H1 (cell line): ENCODE measurements at regions not wholly inside any gene's neighbourhood (a gene's known extent, or its start where the extent isn't known, plus 50 kb on each side); places are given as distances from the start of the nearest gene placed in this dataset.

Experiments
- CTCF ChIA-PET: fragments of 300-600 bp; sonication (Branson Sonifier 250); formaldehyde crosslinking; loops from one replicate; lab custom pipeline; 2021; ENCODE audit not compliant: partially characterized antibody; lab: Charles Lee
- POLR2A ChIA-PET: fragments of 300-600 bp; sonication (Branson Sonifier 250); formaldehyde crosslinking; loops from one replicate; lab custom pipeline; 2021; ENCODE audit warnings: inconsistent platforms; ENCODE audit not compliant: partially characterized antibody; lab: Charles Lee
- DNase-seq, 2 experiments: peaks; one replicate each; pipeline versions ENCODE4 v3.0.0 to v3.0.0-alpha.2; 2010 to 2022; ENCODE audit warnings: low spot score in 2 of 2, low read depth in 1 of 2, mixed read lengths in 1 of 2
- FAIRE-seq: peaks from 2 replicates; lab custom pipeline; 2011; peaks lifted over from hg19 to GRCh38; lab: Jason Lieb, UNC
- H2AFZ ChIP-seq: 2 replicates; pipeline ENCODE4 v1.8.1; 2012; ENCODE audit warnings: low read length, inconsistent platforms
- H2AK5ac ChIP-seq: 2 replicates; pipeline ENCODE4 v1.6.1; 2013; ENCODE audit warnings: low read depth, low read length
- H2BK120ac ChIP-seq: replicated peaks from 2 replicates; pipeline ENCODE3; 2013; ENCODE audit warnings: low read depth, low read length, inconsistent platforms
- H2BK12ac ChIP-seq: 2 replicates; pipeline ENCODE4 v1.6.1; 2013; ENCODE audit warnings: low read depth, low read length
- H2BK15ac ChIP-seq: 2 replicates; pipeline ENCODE4 v1.6.1; 2013; ENCODE audit warnings: low read length
- H2BK20ac ChIP-seq: 2 replicates; pipeline ENCODE4 v1.6.1; 2013; ENCODE audit warnings: low read length
- H2BK5ac ChIP-seq: 2 replicates; pipeline ENCODE4 v1.6.1; 2013; ENCODE audit warnings: low read depth, low read length
- H3K14ac ChIP-seq: 2 replicates; pipeline ENCODE4 v1.6.1; 2013; ENCODE audit warnings: inconsistent platforms; ENCODE audit not compliant: insufficient read length
- H3K18ac ChIP-seq: 2 replicates; pipeline ENCODE4 v1.6.1; 2013; ENCODE audit warnings: low read length; ENCODE audit errors: extremely low read depth
- H3K23ac ChIP-seq: 2 replicates; pipeline ENCODE4 v1.6.1; 2013; ENCODE audit warnings: inconsistent platforms; ENCODE audit not compliant: insufficient read length
- H3K23me2 ChIP-seq: 2 replicates; pipeline ENCODE4 v1.6.1; 2013; ENCODE audit warnings: low read depth, low read length
- H3K27ac ChIP-seq: 2 replicates; pipeline ENCODE4 v1.6.1; 2011; ENCODE audit warnings: low read depth, low read length, inconsistent platforms
- H3K27me3 ChIP-seq, 4 experiments: replicated peaks in 1 of 4; 1 replicate in 1 of 4; 2 replicates in 3 of 4; pipeline versions ENCODE4 v1.6.1 to v1.8.1; 2011 to 2013; ENCODE audit warnings: low read length in 3 of 4, mild to moderate bottlenecking in 3 of 4, inconsistent platforms in 2 of 4, mixed read lengths in 2 of 4, moderate library complexity in 1 of 4; ENCODE audit not compliant: control insufficient read depth in 3 of 4, insufficient read depth in 3 of 4; ENCODE audit errors: extremely low read depth in 1 of 4
- H3K36me3 ChIP-seq, 4 experiments: 2 replicates each; pipeline versions ENCODE4 v1.6.1 to v1.8.1; 2011 to 2013; ENCODE audit warnings: mild to moderate bottlenecking in 4 of 4, low read length in 3 of 4, moderate library complexity in 2 of 4, control low read depth in 1 of 4, inconsistent platforms in 1 of 4; ENCODE audit not compliant: insufficient read depth in 4 of 4, control insufficient read depth in 2 of 4
- H3K4ac ChIP-seq: replicated peaks from 2 replicates; pipeline ENCODE3; 2013; ENCODE audit warnings: low read length, low read depth, mixed read lengths, inconsistent platforms; ENCODE audit not compliant: insufficient read length
- H3K4me1 ChIP-seq, 4 experiments: replicated peaks in 1 of 4; 1 replicate in 1 of 4; 2 replicates in 3 of 4; pipeline versions ENCODE4 v1.6.1 to v1.8.1; 2011 to 2013; ENCODE audit warnings: low read length in 3 of 4, inconsistent platforms in 2 of 4, mixed read lengths in 1 of 4; ENCODE audit not compliant: insufficient read depth in 4 of 4, control insufficient read depth in 3 of 4
- H3K4me2 ChIP-seq, 2 experiments: 2 replicates each; pipeline versions ENCODE4 v1.6.1 to v1.8.1; 2011 to 2013; ENCODE audit warnings: low read depth in 2 of 2, low read length in 2 of 2, control low read depth in 1 of 2, inconsistent platforms in 1 of 2, mild to moderate bottlenecking in 1 of 2; ENCODE audit not compliant: insufficient read depth in 1 of 2
- H3K4me3 ChIP-seq, 4 experiments: fragments of 200-600, 300-600 bp in 1 of 4; sonication (generic), shearing (Covaris generic), sonication (Bioruptor Twin) in 1 of 4; 2 replicates each; pipeline versions ENCODE4 v1.5.1 to v1.8.1; 2011 to 2016; ENCODE audit warnings: low read length in 4 of 4, low read depth in 3 of 4, control low read depth in 2 of 4, inconsistent platforms in 2 of 4, mild to moderate bottlenecking in 2 of 4, mixed read lengths in 1 of 4, moderate library complexity in 1 of 4; ENCODE audit not compliant: insufficient read depth in 2 of 4; ENCODE audit errors: extremely low read depth in 1 of 4
- H3K56ac ChIP-seq: replicated peaks from 2 replicates; pipeline ENCODE3; 2013; ENCODE audit warnings: low read depth, mild to moderate bottlenecking, mixed read lengths, low read length, inconsistent platforms; ENCODE audit not compliant: insufficient read length
- H3K79me1 ChIP-seq: 2 replicates; pipeline ENCODE4 v1.6.1; 2013; ENCODE audit warnings: low read depth, low read length, control low read depth
- H3K79me2 ChIP-seq, 2 experiments: 2 replicates each; pipeline versions ENCODE4 v1.6.1 to v1.8.1; 2012 to 2013; ENCODE audit warnings: low read length in 2 of 2, mild to moderate bottlenecking in 2 of 2, inconsistent platforms in 1 of 2; ENCODE audit not compliant: insufficient read depth in 2 of 2, control insufficient read depth in 1 of 2
- H3K9ac ChIP-seq, 4 experiments: replicated peaks in 1 of 4; 1 replicate in 1 of 4; 2 replicates in 3 of 4; pipeline versions ENCODE4 v1.6.1 to v1.8.1; 2011 to 2013; ENCODE audit warnings: low read depth in 3 of 4, low read length in 3 of 4, control low read depth in 2 of 4, mild to moderate bottlenecking in 2 of 4, moderate library complexity in 2 of 4, inconsistent platforms in 1 of 4; ENCODE audit errors: extremely low read depth in 1 of 4
- H3K9me3 ChIP-seq, 2 experiments: 2 replicates each; pipeline versions ENCODE4 v1.6.1 to v1.8.1; 2012 to 2013; ENCODE audit warnings: mild to moderate bottlenecking in 2 of 2, moderate library complexity in 2 of 2, control low read depth in 1 of 2, inconsistent platforms in 1 of 2, low read depth in 1 of 2, low read length in 1 of 2, mixed read lengths in 1 of 2; ENCODE audit not compliant: insufficient read depth in 2 of 2
- H4K20me1 ChIP-seq, 2 experiments: replicated peaks in 1 of 2; 2 replicates each; pipeline versions ENCODE3 to v1.8.1; 2011 to 2013; ENCODE audit warnings: inconsistent platforms in 2 of 2, low read length in 2 of 2, mild to moderate bottlenecking in 1 of 2; ENCODE audit not compliant: insufficient read depth in 2 of 2, control insufficient read depth in 1 of 2
- H4K5ac ChIP-seq: 2 replicates; pipeline ENCODE4 v1.6.1; 2013; ENCODE audit warnings: low read length, low read depth, mixed read lengths, inconsistent platforms; ENCODE audit not compliant: insufficient read length
- H4K8ac ChIP-seq: 2 replicates; pipeline ENCODE4 v1.8.0; 2013; ENCODE audit warnings: mild to moderate bottlenecking, moderate library complexity, low read length, inconsistent platforms; ENCODE audit not compliant: insufficient read depth; ENCODE audit errors: extremely low read depth
- H4K91ac ChIP-seq: replicated peaks from 2 replicates; pipeline ENCODE3; 2013; ENCODE audit warnings: low read length, mixed read lengths, inconsistent platforms; ENCODE audit not compliant: insufficient read length
- CBX8 ChIP-seq: fragments of 300-800, 300-1000 bp; sonication (generic); IDR thresholded peaks from 2 replicates; pipeline ENCODE4 v1.7.1; 2016; ENCODE audit warnings: low read depth, low read length, borderline replicate concordance
- CTBP2 ChIP-seq: IDR thresholded peaks from 2 replicates; pipeline ENCODE4 v1.7.0; 2011; ENCODE audit warnings: borderline replicate concordance, mild to moderate bottlenecking, moderate library complexity, mixed read lengths, low read length; ENCODE audit not compliant: insufficient read depth, insufficient read length
- EZH2 ChIP-seq: fragments of 200-600 bp; sonication (generic); IDR thresholded peaks from 2 replicates; pipeline ENCODE4 v1.7.1; 2012; ENCODE audit warnings: low read depth, mild to moderate bottlenecking, moderate library complexity, low read length, inconsistent platforms; ENCODE audit not compliant: severe bottlenecking
- GABPA ChIP-seq: IDR thresholded peaks from 2 replicates; pipeline ENCODE4 v1.6.1; 2011; ENCODE audit warnings: mild to moderate bottlenecking, low read length, moderate library complexity, borderline replicate concordance; ENCODE audit not compliant: insufficient read depth
- NANOG ChIP-seq: IDR thresholded peaks from 2 replicates; pipeline ENCODE4 v1.6.1; 2011; ENCODE audit warnings: low read length, low read depth, mild to moderate bottlenecking, inconsistent platforms; ENCODE audit not compliant: insufficient read depth, poor library complexity, severe bottlenecking
- PHF8 ChIP-seq: fragments of 200-600 bp; sonication (generic); conservative IDR thresholded peaks from 2 replicates; pipeline ENCODE4 v1.7.1; 2012; ENCODE audit warnings: low read depth, mild to moderate bottlenecking, inconsistent platforms, low read length, moderate library complexity
- WGBS, 2 experiments: shearing (Covaris generic) in 1 of 2; methylation state at CpG; one replicate each; pipeline versions ENCODE4 v1.1.6 to v1.1.7; 2013 to 2015; ENCODE audit warnings: low lambda C conversion rate in 2 of 2, mixed read lengths in 2 of 2, inconsistent platforms in 1 of 2, low coverage in 1 of 2, missing lambda C conversion rate in 1 of 2; ENCODE audit not compliant: insufficient replicate concordance in 2 of 2, insufficient coverage in 1 of 2, insufficient read length in 1 of 2; ENCODE audit errors: extremely low coverage in 1 of 2, missing lambda C conversion rate in 1 of 2; 5-methylcytosine and 5-hydroxymethylcytosine counted together
- TF ChIP-seq, protein P1 (sequence below): IDR thresholded peaks from 2 replicates; pipeline ENCODE4 v1.6.1; 2012; ENCODE audit warnings: low read length, inconsistent platforms

DNA sequence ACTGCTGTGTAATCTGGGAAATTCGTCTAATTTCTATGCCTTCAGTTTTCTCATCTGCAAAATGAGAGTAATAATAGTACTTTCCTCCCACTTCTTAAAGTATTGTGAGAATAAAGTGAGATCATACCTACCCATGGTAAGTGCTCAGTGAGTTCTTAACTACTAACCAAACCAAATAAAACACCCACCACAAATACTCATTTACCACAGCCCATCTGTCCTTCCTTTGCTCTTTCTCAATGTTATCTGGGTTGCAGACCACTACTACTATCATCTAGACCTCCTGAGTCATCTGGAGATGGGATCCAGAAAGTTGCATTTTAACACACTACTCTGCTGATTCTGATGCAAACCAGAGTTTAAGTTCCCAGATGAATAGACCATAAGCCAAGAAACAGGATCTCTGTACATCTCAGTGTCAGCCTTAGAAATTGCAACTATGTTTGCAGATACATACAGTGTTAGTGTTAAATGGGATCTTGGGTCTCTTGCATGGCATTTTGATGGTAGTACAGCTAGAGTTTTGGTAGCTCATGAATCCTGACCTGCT lies 105.4 kb upstream of the ATP10B start:
- DNase-seq, result no peak
- Histone ChIP-seq H3K4me3 (no peak overlapping the region), H3K9me3 (no peaks in the 10 kb centered on the region), H3K27ac (no peak overlapping the region), H2AFZ (no peak overlapping the region), H3K79me2 (no peaks in the 10 kb centered on the region), H3K56ac (no peak overlapping the region), H3K4ac (no peak overlapping the region), H4K91ac (no peak overlapping the region), H4K8ac (no peak overlapping the region), H3K4me1 (no peaks in the 10 kb centered on the region), H2BK20ac (no peak overlapping the region), H3K14ac (no peak overlapping the region), H3K27me3 (no peaks in the 10 kb centered on the region), H3K18ac (no peak overlapping the region), H2BK12ac (no peak overlapping the region), H3K79me1 (no peaks in the 10 kb centered on the region), H3K36me3 (no peaks in the 10 kb centered on the region), H3K23me2 (no peaks in the 10 kb centered on the region), H4K20me1 (no peaks in the 10 kb centered on the region), H2BK120ac (no peak overlapping the region), H2AK5ac (no peak overlapping the region), H3K9ac (no peak overlapping the region), H2BK15ac (no peak overlapping the region), H3K4me2 (no peak overlapping the region), H2BK5ac (no peak overlapping the region), H4K5ac (no peak overlapping the region)
- CTCF ChIA-PET, result no interaction called here
- POLR2A ChIA-PET, result no interaction called here
- FAIRE-seq, result no peak
- 85% methylated on average over 1 of the region's 1 CpG; no CpG with 5 or more reads in 1 of the 2 experiments for WGBS, 2 experiments
- TF ChIP-seq CBX8 (no peak), EZH2 (no peak), PHF8 (no peak), CTBP2 (no peak), GABPA (no peak), NANOG (no peak)
- TF ChIP-seq, protein P1, sequence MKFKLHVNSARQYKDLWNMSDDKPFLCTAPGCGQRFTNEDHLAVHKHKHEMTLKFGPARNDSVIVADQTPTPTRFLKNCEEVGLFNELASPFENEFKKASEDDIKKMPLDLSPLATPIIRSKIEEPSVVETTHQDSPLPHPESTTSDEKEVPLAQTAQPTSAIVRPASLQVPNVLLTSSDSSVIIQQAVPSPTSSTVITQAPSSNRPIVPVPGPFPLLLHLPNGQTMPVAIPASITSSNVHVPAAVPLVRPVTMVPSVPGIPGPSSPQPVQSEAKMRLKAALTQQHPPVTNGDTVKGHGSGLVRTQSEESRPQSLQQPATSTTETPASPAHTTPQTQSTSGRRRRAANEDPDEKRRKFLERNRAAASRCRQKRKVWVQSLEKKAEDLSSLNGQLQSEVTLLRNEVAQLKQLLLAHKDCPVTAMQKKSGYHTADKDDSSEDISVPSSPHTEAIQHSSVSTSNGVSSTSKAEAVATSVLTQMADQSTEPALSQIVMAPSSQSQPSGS, result no peak
- TF ChIP-seq, all 59 proteins: peak for 0
- H3K23ac ChIP-seq, result no peak overlapping the region
